ENCODE measurements at regions not wholly inside any gene's neighbourhood (a gene's known extent, or its start where the extent isn't known, plus 50 kb on each side); places are given as distances from the start of the nearest gene placed in this dataset.

DNA sequence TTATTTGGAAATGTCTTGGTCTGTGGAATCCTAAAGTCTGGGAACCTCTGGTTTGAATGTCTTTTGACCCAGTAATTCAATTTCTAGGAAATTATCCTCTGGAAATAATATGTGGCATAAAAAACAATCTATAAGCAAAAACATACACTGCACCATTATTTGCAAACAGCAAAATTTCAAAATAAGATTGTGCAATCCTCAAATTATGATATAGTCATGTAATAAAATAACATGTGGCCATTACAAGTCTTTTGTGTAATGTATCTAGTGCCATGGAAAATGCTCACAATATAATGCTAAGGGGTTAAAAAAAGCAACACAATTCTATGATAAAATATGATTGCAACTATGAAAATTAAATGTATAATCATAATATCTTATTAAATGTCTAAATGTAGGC is 312.9 kb upstream of the RUNX1 start:
- no peaks in the 10 kb centered on the region for H3K27me3 Mint-ChIP-seq (ENCODE audit: insufficient read depth, unreplicated experiment)
- ChIA-PET CTCF (no interaction called here), POLR2A (interaction anchor here (1.2 kb wide), 1 partner anchor 36 kb away, joined by 4 read pairs; no protein-coding TSS in a partner anchor)
- H3K4me3 Mint-ChIP-seq (ENCODE audit: unreplicated experiment): no peak overlapping the region
- H3K9me3 Mint-ChIP-seq (ENCODE audit: unreplicated experiment): no peaks in the 10 kb centered on the region
- H3K36me3 Mint-ChIP-seq (ENCODE audit: insufficient read depth, unreplicated experiment): no peaks in the 10 kb centered on the region
- intact Hi-C loops (cut with micrococcal nuclease): no loop called here
- DNase-seq (ENCODE audit: unreplicated experiment): no peak
- H3K4me1 Mint-ChIP-seq (ENCODE audit: insufficient read depth, unreplicated experiment): no peaks in the 10 kb centered on the region
- TF ChIP-seq CTCF (IDR thresholded peaks at IDR 0.05; ENCODE audit: unreplicated experiment): no peak
- H3K27ac Mint-ChIP-seq (ENCODE audit: low read depth, unreplicated experiment): no peak overlapping the region
- no TSS peak for BruUV-seq (replicated peaks)

DNA sequence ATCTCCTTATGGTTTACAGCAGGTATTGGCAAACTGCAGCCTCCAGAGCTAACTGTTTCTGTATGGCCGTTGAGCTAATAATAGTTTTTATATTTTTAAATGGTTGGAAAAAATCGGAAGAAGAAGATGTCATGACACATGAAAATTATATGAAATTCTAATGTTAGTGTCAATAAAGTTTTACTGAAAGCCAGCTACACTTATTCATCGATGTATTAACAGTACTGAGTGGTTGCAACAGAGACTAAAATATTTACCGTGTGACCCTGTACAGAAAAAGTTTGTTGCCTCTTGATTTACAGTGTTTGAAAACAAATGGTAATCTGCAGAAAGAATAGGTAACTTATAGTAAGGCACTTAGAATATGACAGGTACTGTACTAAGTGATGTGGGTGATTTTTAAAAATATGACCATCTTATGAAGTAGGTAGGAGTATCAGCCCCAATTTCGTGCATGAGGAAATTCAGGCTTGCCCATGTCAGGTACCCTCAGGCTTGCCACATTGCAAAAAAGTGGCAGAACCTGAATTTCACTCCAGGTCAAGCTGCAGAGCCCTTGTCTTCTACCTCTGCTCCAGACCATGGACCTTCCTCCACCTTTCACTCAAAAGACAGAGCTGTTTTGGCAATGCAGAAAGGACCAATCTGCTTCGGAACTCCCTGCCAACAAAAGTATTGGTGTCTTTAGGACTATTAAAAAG is 311.9 kb upstream of the RUNX1 start:
- Mint-ChIP-seq H3K4me3 (ENCODE audit: unreplicated experiment) (no peak overlapping the region), H3K27ac (ENCODE audit: low read depth, unreplicated experiment) (no peak overlapping the region), H3K36me3 (ENCODE audit: insufficient read depth, unreplicated experiment) (no peaks in the 10 kb centered on the region), H3K4me1 (ENCODE audit: insufficient read depth, unreplicated experiment) (no peaks in the 10 kb centered on the region), H3K27me3 (ENCODE audit: insufficient read depth, unreplicated experiment) (no peaks in the 10 kb centered on the region), H3K9me3 (ENCODE audit: unreplicated experiment) (no peaks in the 10 kb centered on the region)
- ChIA-PET CTCF (no interaction called here), POLR2A (interaction anchor here (0.7 to 1.2 kb wide), 2 partner anchors 25 to 37 kb away, joined by 4 to 5 read pairs; no protein-coding TSS in a partner anchor)
- TF ChIP-seq CTCF (IDR thresholded peaks at IDR 0.05; ENCODE audit: unreplicated experiment): no peak
- no peak for DNase-seq (ENCODE audit: unreplicated experiment)
- no TSS peak for BruUV-seq (replicated peaks)
- intact Hi-C loops (cut with micrococcal nuclease): no loop called here

- Mint-ChIP-seq H3K4me1 (ENCODE audit: insufficient read depth, unreplicated experiment) (no peaks in the 10 kb centered on the region), H3K9me3 (ENCODE audit: unreplicated experiment) (no peaks in the 10 kb centered on the region), H3K27ac (ENCODE audit: low read depth, unreplicated experiment) (no peak overlapping the region)
Measured at GRCh38 chr21:35359076-35359475, 310.0 kb upstream of the RUNX1 start.

DNA sequence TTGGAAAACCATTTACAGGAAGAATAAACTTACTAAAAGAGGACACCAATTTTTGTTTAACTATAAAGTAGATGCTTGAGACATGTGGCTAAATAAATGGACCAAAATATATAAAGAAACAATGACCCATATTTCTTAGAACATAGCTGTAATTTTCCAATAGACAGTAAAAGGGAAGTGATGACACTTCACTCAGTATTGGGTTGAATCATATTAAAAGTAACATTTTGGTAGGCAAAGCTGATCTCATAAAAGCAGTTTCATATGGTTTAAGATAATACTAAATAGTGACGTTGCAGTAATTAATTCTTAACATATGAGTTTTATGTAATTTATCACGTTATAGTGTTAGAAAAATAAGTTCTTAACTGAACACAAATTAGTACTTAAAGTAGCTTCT is 308.9 kb upstream of the RUNX1 start:
- no peak for TF ChIP-seq CTCF (IDR thresholded peaks at IDR 0.05; ENCODE audit: unreplicated experiment)
- BruUV-seq (replicated peaks): no TSS peak
- no peak for DNase-seq (ENCODE audit: unreplicated experiment)
- no peak overlapping the region for H3K27ac Mint-ChIP-seq (ENCODE audit: low read depth, unreplicated experiment)
- no peaks in the 10 kb centered on the region for H3K4me1 Mint-ChIP-seq (ENCODE audit: insufficient read depth, unreplicated experiment)
- no peaks in the 10 kb centered on the region for H3K36me3 Mint-ChIP-seq (ENCODE audit: insufficient read depth, unreplicated experiment)
- H3K9me3 Mint-ChIP-seq (ENCODE audit: unreplicated experiment): no peaks in the 10 kb centered on the region
- H3K27me3 Mint-ChIP-seq (ENCODE audit: insufficient read depth, unreplicated experiment): no peaks in the 10 kb centered on the region
- ChIA-PET POLR2A (no interaction called here), CTCF (no interaction called here)
- H3K4me3 Mint-ChIP-seq (ENCODE audit: unreplicated experiment): no peak overlapping the region
- intact Hi-C loops (cut with micrococcal nuclease): no loop called here

More at GRCh38 chr21:35359076-35359475, 310.0 kb upstream of the RUNX1 start:
- no TSS peak for BruUV-seq (replicated peaks)
- ChIA-PET POLR2A (interaction anchor here (0.7 kb wide), 1 partner anchor 552 kb away, joined by 3 read pairs; no protein-coding TSS in a partner anchor), CTCF (no interaction called here)
- DNase-seq (ENCODE audit: unreplicated experiment): no peak
- H3K4me3 Mint-ChIP-seq (ENCODE audit: unreplicated experiment): no peak overlapping the region
- TF ChIP-seq CTCF (IDR thresholded peaks at IDR 0.05; ENCODE audit: unreplicated experiment): no peak
- H3K27me3 Mint-ChIP-seq (ENCODE audit: insufficient read depth, unreplicated experiment): no peaks in the 10 kb centered on the region
- intact Hi-C loops (cut with micrococcal nuclease): no loop called here
- no peaks in the 10 kb centered on the region for H3K36me3 Mint-ChIP-seq (ENCODE audit: insufficient read depth, unreplicated experiment)

Data from MCF 10A (cell line).